ENCODE measurements at regions not wholly inside any gene's neighbourhood (a gene's known extent, or its start where the extent isn't known, plus 50 kb on each side); places are given as distances from the start of the nearest gene placed in this dataset.
"Not testable (repeated sequence)": the region's sequence is repeated elsewhere in the genome, so short reads cannot be mapped to it uniquely, and the experiment has no call there.

GRCh38 chr13:103466761-103467160 lies 400.5 kb upstream of the SLC10A2 start:
- H3K9me3 ChIP-seq = no peaks in the 10 kb centered on the region
- no peaks in the 10 kb centered on the region for H3K27me3 ChIP-seq
- no peak overlapping the region for H3K4me3 ChIP-seq (ENCODE audit: low read depth in 1 of 2, low read length in 1 of 2)
- H3K4me1 ChIP-seq (ENCODE audit: control insufficient read depth in 1 of 2, insufficient read depth in 1 of 2, low read depth in 1 of 2, low read length in 1 of 2) = no peaks in the 10 kb centered on the region
- H3K36me3 ChIP-seq = no peaks in the 10 kb centered on the region
- no peak overlapping the region for H3K27ac ChIP-seq
- TF ChIP-seq CTCF (IDR thresholded peaks at IDR 0.05) = no peak

- H3K9me3 ChIP-seq; H3K27ac ChIP-seq; H3K4me3 ChIP-seq (ENCODE audit: low read depth in 1 of 2, low read length in 1 of 2); H3K27me3 ChIP-seq; H3K4me1 ChIP-seq (ENCODE audit: control insufficient read depth in 1 of 2, insufficient read depth in 1 of 2, low read depth in 1 of 2, low read length in 1 of 2); H3K36me3 ChIP-seq: not testable (repeated sequence)
Observed at GRCh38 chr13:103460246-103460645, 394.0 kb upstream of the SLC10A2 start.

- not testable (repeated sequence) for H3K36me3 ChIP-seq; H3K9me3 ChIP-seq; H3K27ac ChIP-seq; H3K4me3 ChIP-seq (ENCODE audit: low read depth in 1 of 2, low read length in 1 of 2); H3K27me3 ChIP-seq; H3K4me1 ChIP-seq (ENCODE audit: control insufficient read depth in 1 of 2, insufficient read depth in 1 of 2, low read depth in 1 of 2, low read length in 1 of 2)
Observed at GRCh38 chr13:103457050-103457449, 390.8 kb upstream of the SLC10A2 start.

GRCh38 chr13:103451656-103452055 lies 385.4 kb upstream of the SLC10A2 start:
- H3K9me3 ChIP-seq = no peaks in the 10 kb centered on the region
- H3K27ac ChIP-seq = no peak overlapping the region
- H3K27me3 ChIP-seq = no peaks in the 10 kb centered on the region
- no peaks in the 10 kb centered on the region for H3K36me3 ChIP-seq
- no peaks in the 10 kb centered on the region for H3K4me1 ChIP-seq (ENCODE audit: control insufficient read depth in 1 of 2, insufficient read depth in 1 of 2, low read depth in 1 of 2, low read length in 1 of 2)
- no peak overlapping the region for H3K4me3 ChIP-seq (ENCODE audit: low read depth in 1 of 2, low read length in 1 of 2)
- TF ChIP-seq CTCF (IDR thresholded peaks at IDR 0.05) = no peak

GRCh38 chr13:103443604-103444003 lies 377.4 kb upstream of the SLC10A2 start:
- H3K4me1 ChIP-seq (ENCODE audit: control insufficient read depth in 1 of 2, insufficient read depth in 1 of 2, low read depth in 1 of 2, low read length in 1 of 2) = no peaks in the 10 kb centered on the region
- no peak overlapping the region for H3K27ac ChIP-seq
- no peaks in the 10 kb centered on the region for H3K36me3 ChIP-seq
- no peak for TF ChIP-seq CTCF (IDR thresholded peaks at IDR 0.05)
- H3K4me3 ChIP-seq (ENCODE audit: low read depth in 1 of 2, low read length in 1 of 2) = no peak overlapping the region
- no peaks in the 10 kb centered on the region for H3K27me3 ChIP-seq
- H3K9me3 ChIP-seq = no peaks in the 10 kb centered on the region

GRCh38 chr13:103437651-103438050 lies 371.4 kb upstream of the SLC10A2 start:
- H3K27me3 ChIP-seq = no peaks in the 10 kb centered on the region
- no peaks in the 10 kb centered on the region for H3K9me3 ChIP-seq
- no peak overlapping the region for H3K27ac ChIP-seq
- H3K4me1 ChIP-seq (ENCODE audit: control insufficient read depth in 1 of 2, insufficient read depth in 1 of 2, low read depth in 1 of 2, low read length in 1 of 2) = no peaks in the 10 kb centered on the region
- no peak overlapping the region for H3K4me3 ChIP-seq (ENCODE audit: low read depth in 1 of 2, low read length in 1 of 2)
- no peaks in the 10 kb centered on the region for H3K36me3 ChIP-seq
- TF ChIP-seq CTCF (IDR thresholded peaks at IDR 0.05) = no peak

GRCh38 chr13:103436057-103436654 lies 369.9 kb upstream of the SLC10A2 start:
- no peak for TF ChIP-seq CTCF (IDR thresholded peaks at IDR 0.05)
- H3K4me3 ChIP-seq (ENCODE audit: low read depth in 1 of 2, low read length in 1 of 2) = no peak overlapping the region

More at GRCh38 chr13:103436057-103436654, 369.9 kb upstream of the SLC10A2 start:
- no peaks in the 10 kb centered on the region for H3K36me3 ChIP-seq
- no peaks in the 10 kb centered on the region for H3K27me3 ChIP-seq
- H3K9me3 ChIP-seq = no peaks in the 10 kb centered on the region
- H3K4me1 ChIP-seq (ENCODE audit: control insufficient read depth in 1 of 2, insufficient read depth in 1 of 2, low read depth in 1 of 2, low read length in 1 of 2) = no peaks in the 10 kb centered on the region
- no peak overlapping the region for H3K27ac ChIP-seq

Data from neutrophil (primary cell).